Fibroblast of skin of scalp (primary cell): ENCODE measurements at regions not wholly inside any gene's neighbourhood (a gene's known extent, or its start where the extent isn't known, plus 50 kb on each side); places are given as distances from the start of the nearest gene placed in this dataset.
"Not testable (repeated sequence)": the region's sequence is repeated elsewhere in the genome, so short reads cannot be mapped to it uniquely, and the experiment has no call there.

Experiments
- DNase-seq: peaks from one replicate; pipeline ENCODE4 v3.0.0-alpha.2; 2013

DNA sequence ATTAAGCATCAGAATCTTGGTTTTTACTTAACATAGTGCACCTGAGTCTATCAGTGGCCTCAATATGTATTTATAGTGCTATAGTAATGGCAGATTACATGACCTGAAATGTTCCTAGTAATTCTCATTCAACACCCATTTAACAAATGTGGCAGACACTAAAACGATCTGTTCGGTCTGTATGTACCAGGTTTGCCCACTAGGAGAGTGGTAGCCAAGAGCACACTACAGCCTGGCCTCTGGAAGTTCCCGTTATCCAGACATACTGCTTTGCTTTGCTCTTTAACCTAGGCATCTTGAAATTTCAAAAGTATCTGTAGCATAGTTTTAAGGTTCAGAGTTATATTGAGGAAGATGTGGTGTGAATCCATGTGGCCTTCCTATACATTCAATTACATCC, 395.7 kb upstream of the NRG3 start:
- no peak for DNase-seq

- no peak for DNase-seq
These were observed 378.4 kb upstream of the NRG3 start for GRCh38 chr10:81496626-81497025.

DNA sequence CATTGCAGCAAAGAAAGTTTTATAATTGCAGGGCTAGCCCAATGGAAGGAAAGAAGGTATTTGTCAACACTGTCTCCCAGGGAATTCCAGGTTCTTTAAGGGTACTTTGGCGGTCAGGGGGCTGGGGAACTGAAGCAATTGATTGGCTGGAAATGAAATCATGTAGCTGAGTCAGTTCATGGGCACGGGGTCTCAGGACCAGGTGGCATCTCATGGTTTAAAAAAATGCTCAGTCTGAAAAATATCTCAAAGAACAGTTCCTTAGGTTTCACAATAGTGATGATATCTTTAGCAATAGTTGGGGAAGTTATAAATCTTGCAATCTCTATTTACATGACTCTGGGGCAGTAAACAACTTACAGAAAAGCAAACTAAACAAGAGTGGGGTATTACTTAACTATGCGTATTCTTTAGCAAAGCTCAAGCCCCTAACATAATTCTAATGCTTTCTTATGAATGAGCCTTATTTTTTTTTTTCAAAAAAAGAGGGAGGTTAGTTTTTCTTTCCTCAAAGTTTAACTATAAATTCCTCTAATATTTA, 376.9 kb upstream of the NRG3 start:
- no peak for DNase-seq

DNA sequence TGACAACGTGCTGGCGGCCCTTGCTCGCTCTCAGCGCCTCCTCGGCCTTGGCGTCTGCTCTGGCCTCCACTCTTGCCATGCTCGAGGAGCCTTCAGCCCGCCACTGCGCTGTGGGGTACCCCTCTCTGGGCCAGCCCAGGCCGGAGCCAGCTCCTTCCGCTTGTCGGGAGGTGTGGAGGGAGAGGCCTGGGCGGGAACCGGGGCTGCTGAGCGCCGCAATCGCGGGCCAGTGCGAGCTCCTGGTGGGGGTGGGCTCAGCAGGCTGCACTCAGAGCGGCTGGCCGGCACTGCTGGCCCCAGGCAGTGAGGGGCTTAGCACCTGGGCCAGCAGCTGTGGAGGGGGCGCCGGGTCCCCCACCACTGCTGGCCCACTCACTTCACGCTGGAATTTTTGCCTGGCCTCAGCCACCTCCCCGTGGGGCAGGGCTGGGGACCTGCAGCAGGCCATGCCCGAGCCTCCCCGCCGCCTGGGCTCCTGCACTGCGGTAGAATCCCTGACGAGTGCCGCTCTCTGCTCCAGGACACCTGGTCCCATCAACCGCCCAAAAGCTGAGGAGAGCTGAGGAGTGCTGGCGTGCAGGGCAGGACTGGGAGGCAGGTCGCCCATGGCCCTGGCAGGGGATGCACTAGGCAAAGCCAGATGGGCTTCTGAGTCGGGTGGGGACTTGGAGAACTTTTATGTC, 372.2 kb upstream of the NRG3 start:
- no peak for DNase-seq

DNA sequence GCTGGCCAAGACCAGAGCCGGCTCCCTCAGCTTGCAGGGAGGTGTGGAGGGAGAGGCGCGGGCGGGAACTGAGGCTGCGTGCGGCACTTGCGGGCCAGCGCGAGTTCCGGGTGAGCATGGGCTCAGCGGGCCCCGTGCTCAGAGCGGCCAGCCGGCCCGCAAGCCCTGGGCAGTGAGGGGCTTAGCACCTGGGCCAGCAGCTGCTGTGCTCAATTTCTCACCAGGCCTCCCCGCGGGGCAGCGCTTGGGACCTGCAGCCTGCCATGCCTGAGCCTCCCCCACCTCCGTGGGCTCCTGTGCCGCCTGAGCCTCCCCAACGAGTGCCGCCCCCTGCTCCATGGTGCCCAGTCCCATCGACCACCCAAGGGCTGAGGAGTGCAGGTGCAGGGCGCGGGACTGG, 369.2 kb upstream of the NRG3 start:
- DNase-seq: not testable (repeated sequence)

DNA sequence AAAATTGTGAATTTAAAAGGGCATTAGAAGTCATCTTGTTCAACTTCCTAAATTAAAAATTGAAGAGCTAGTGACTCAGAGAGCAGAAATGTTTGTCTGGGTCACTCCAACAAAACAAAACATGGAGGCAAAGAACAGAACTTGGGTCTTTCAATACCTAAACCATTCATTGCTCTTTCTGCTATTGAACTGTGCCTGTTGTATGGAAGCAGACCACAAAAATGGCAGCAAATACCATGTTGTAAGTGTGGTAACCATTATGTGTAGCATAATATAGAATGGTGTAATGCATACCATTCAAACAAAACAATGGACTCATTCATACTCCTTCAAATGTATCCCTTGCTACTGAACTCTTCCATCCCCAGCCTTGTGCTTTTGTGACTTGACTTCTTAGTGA, 360.2 kb upstream of the NRG3 start:
- DNase-seq: no peak

- DNase-seq: no peak
These were observed 354.3 kb upstream of the NRG3 start for GRCh38 chr10:81520688-81521087.

DNA sequence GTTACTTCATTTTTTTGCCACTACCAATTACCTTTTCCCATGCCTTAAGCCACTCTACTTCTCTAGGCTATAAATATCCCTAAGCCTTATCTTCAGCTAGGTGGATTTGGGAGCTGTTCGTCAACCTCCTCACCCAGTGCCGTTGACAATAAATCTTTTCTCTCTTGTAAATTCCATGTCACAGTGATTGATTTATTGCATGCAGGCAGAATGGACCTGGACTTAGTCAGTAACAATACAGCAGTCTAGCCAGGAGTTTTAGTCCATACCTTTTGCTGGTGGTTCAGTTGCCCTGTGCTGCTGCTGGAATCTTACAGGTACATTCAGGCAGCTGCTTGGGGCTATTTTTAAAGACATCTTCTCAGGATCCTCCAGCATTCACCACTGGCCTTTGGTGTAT, 350.5 kb upstream of the NRG3 start:
- no peak for DNase-seq

GRCh38 chr10:81532403-81532802, 342.6 kb upstream of the NRG3 start:
- no peak for DNase-seq

DNA sequence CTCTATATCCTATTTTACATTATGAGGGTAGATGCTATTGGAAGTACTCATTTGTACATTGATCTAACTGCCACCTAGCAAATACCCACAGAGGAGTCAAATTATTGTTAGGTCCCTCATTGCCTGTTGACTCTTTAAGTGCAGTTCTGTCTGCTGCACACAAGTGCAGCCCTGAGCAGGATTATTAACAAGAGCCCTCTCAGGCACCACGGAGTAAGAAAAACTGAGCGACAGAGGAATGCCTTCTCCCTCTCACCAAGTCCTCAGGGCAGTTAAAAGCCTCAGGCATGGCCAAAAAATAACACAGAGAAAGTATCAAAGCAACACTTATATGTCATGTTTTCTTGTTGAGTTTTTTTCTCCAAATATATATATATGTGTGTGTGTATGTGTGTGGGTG, 340.0 kb upstream of the NRG3 start:
- no peak for DNase-seq

- no peak for DNase-seq
These were observed 333.5 kb upstream of the NRG3 start for GRCh38 chr10:81541517-81541916.

GRCh38 chr10:81546243-81546642, 328.8 kb upstream of the NRG3 start:
- no peak for DNase-seq

DNA sequence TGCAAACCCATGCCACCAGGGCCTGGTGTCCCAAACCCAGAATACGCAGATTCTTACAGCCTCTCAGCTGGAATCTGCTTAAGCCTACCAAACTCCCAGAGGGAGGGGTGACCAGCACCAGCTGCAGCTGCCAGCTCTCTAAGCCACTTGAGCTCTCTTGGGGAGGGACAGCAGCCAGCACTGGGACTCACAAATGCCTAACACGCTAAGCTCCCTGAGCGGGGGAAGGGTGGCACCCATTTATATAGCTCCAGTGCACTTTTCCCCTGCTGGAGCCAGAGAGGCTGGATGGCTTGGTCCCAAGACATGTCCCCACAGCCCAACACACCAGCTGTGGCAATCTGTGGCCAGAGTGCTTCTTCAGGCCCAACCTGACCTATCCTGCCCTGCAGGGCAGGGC, 326.8 kb upstream of the NRG3 start:
- no peak for DNase-seq

- no peak for DNase-seq
These were observed 310.9 kb upstream of the NRG3 start for GRCh38 chr10:81564143-81564542.

- no peak for DNase-seq
These were observed 305.5 kb upstream of the NRG3 start for GRCh38 chr10:81569488-81569887.

- no peak for DNase-seq
These were observed 304.6 kb upstream of the NRG3 start for GRCh38 chr10:81570349-81570748.

DNA sequence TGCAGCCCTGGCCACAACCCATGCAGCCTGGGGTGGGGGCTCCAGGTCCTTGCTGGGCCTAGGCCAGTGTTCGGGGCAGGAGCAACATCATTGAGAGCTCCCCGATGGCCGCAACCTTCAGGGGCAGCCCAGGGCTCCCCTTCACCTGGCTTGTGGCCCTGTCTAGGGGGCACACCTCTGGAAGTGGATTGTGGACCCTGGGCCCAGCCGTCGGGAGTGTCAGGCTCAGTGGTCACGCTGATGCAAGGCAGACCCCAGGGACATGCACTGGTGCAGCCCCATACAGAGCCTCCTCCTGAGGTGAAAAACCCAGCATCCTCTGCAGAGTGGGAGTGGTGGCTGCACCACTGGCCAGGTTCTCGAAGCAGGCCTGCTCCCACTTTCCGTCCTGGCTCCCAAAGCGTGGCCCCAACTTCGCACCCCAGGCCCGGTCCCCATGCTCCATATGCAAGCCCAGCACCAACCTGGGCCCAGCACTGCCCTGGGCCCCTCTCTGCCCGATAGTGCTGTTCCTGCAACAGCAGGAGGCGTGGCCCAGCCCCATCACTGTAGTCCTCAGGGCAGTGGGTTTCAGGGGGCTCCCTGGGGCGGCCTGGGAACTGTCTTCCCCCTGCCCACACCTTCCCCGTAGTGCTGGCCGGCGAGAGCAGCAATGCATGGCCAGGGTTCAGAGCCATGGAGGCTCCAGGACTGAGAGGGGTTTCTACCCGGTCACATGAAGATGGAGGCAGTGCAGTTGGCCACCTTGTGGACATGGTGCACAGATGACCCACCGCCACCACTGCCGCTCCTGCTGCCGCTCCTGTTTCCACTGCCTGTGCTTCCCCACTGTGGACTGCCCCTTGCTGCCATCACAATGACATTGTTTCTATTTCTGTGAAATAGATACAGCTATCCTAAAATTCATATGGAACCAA, 303.9 kb upstream of the NRG3 start:
- DNase-seq: no peak

- DNase-seq: no peak
These were observed 300.0 kb upstream of the NRG3 start for GRCh38 chr10:81575036-81575435.

DNA sequence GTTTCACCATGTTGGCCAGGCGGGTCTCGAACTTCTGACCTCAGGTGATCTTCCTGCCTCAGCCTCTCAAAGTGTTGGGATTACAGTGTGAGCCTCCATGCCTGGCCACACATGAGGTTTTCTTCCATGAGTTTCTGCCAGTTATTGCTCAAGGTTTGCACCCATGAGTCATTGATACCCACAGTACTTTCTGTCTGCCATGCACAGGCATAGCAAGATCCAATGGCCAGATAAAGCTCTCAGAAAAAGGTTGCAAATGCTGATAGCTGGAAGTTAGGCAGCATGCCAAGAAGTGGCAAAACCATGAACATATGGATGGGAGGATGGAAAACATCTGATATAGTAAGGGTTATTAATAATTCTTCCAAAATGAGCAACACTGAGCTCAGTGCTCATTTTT, 298.7 kb upstream of the NRG3 start:
- no peak for DNase-seq

DNA sequence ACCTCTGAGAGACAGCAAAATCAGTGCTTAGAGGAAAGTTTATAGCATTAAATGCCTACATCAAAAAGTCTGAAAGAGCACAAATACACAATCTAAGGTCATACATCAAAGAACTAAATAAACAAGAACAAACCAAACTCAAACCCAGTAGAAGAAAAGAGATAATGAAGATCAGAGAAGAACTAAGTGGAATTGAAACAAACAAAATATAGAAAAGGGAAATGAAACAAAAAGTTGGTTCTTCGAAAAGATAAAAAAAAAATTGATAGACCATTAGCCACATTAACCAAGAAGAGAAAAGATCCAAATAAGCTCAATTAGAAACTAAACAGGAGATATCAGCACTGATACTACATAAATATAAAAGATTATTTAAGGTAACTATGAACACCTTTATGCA, 280.0 kb upstream of the NRG3 start:
- no peak for DNase-seq

GRCh38 chr10:81600185-81600584, 274.8 kb upstream of the NRG3 start:
- peak; percentile 74 for DNase-seq

GRCh38 chr10:81603106-81603620, 271.8 kb upstream of the NRG3 start:
- no peak for DNase-seq

DNA sequence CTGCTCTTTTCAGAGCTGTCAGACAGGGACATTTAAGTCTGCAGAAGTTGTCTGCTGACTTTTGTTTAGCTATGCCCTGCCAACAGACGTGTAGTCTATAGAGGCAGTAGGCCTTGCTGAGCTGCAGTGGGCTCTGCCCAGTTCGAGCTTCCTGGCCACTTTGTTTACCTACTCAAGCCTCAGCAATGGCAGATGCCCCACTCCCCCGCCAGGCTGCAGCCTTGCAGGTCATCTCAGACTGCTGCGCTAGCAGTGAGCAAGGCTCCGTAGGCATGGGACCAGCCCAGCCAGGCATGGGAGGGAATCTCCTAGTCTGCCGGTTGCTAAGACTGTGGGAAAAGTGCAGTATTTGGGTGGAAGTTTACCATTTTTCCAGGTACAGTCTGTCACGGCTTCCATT, 230.5 kb upstream of the NRG3 start:
- DNase-seq: not testable (repeated sequence)

- DNase-seq: no peak
These were observed 219.0 kb upstream of the NRG3 start for GRCh38 chr10:81655986-81656385.
